H1 (cell line): ENCODE measurements at regions not wholly inside any gene's neighbourhood (a gene's known extent, or its start where the extent isn't known, plus 50 kb on each side); places are given as distances from the start of the nearest gene placed in this dataset.

Source experiments
- CTCF ChIA-PET: fragments of 300-600 bp; sonication (Branson Sonifier 250); formaldehyde crosslinking; loops from one replicate; lab custom pipeline; 2021; ENCODE audit not compliant: partially characterized antibody; lab: Charles Lee
- POLR2A ChIA-PET: fragments of 300-600 bp; sonication (Branson Sonifier 250); formaldehyde crosslinking; loops from one replicate; lab custom pipeline; 2021; ENCODE audit warnings: inconsistent platforms; ENCODE audit not compliant: partially characterized antibody; lab: Charles Lee
- DNase-seq, 2 experiments: peaks; one replicate each; pipeline versions ENCODE4 v3.0.0 to v3.0.0-alpha.2; 2010 to 2022; ENCODE audit warnings: low spot score in 2 of 2, low read depth in 1 of 2, mixed read lengths in 1 of 2
- FAIRE-seq: peaks from 2 replicates; lab custom pipeline; 2011; peaks lifted over from hg19 to GRCh38; lab: Jason Lieb, UNC
- H2AFZ ChIP-seq: 2 replicates; pipeline ENCODE4 v1.8.1; 2012; ENCODE audit warnings: low read length, inconsistent platforms
- H2AK5ac ChIP-seq: 2 replicates; pipeline ENCODE4 v1.6.1; 2013; ENCODE audit warnings: low read depth, low read length
- H2BK120ac ChIP-seq: replicated peaks from 2 replicates; pipeline ENCODE3; 2013; ENCODE audit warnings: low read depth, low read length, inconsistent platforms
- H2BK12ac ChIP-seq: 2 replicates; pipeline ENCODE4 v1.6.1; 2013; ENCODE audit warnings: low read depth, low read length
- H2BK15ac ChIP-seq: 2 replicates; pipeline ENCODE4 v1.6.1; 2013; ENCODE audit warnings: low read length
- H2BK20ac ChIP-seq: 2 replicates; pipeline ENCODE4 v1.6.1; 2013; ENCODE audit warnings: low read length
- H2BK5ac ChIP-seq: 2 replicates; pipeline ENCODE4 v1.6.1; 2013; ENCODE audit warnings: low read depth, low read length
- H3K14ac ChIP-seq: 2 replicates; pipeline ENCODE4 v1.6.1; 2013; ENCODE audit warnings: inconsistent platforms; ENCODE audit not compliant: insufficient read length
- H3K18ac ChIP-seq: 2 replicates; pipeline ENCODE4 v1.6.1; 2013; ENCODE audit warnings: low read length; ENCODE audit errors: extremely low read depth
- H3K23ac ChIP-seq: 2 replicates; pipeline ENCODE4 v1.6.1; 2013; ENCODE audit warnings: inconsistent platforms; ENCODE audit not compliant: insufficient read length
- H3K23me2 ChIP-seq: 2 replicates; pipeline ENCODE4 v1.6.1; 2013; ENCODE audit warnings: low read depth, low read length
- H3K27ac ChIP-seq: 2 replicates; pipeline ENCODE4 v1.6.1; 2011; ENCODE audit warnings: low read depth, low read length, inconsistent platforms
- H3K27me3 ChIP-seq, 4 experiments: replicated peaks in 1 of 4; 1 replicate in 1 of 4; 2 replicates in 3 of 4; pipeline versions ENCODE4 v1.6.1 to v1.8.1; 2011 to 2013; ENCODE audit warnings: low read length in 3 of 4, mild to moderate bottlenecking in 3 of 4, inconsistent platforms in 2 of 4, mixed read lengths in 2 of 4, moderate library complexity in 1 of 4; ENCODE audit not compliant: control insufficient read depth in 3 of 4, insufficient read depth in 3 of 4; ENCODE audit errors: extremely low read depth in 1 of 4
- H3K36me3 ChIP-seq, 4 experiments: 2 replicates each; pipeline versions ENCODE4 v1.6.1 to v1.8.1; 2011 to 2013; ENCODE audit warnings: mild to moderate bottlenecking in 4 of 4, low read length in 3 of 4, moderate library complexity in 2 of 4, control low read depth in 1 of 4, inconsistent platforms in 1 of 4; ENCODE audit not compliant: insufficient read depth in 4 of 4, control insufficient read depth in 2 of 4
- H3K4ac ChIP-seq: replicated peaks from 2 replicates; pipeline ENCODE3; 2013; ENCODE audit warnings: low read length, low read depth, mixed read lengths, inconsistent platforms; ENCODE audit not compliant: insufficient read length
- H3K4me1 ChIP-seq, 4 experiments: replicated peaks in 1 of 4; 1 replicate in 1 of 4; 2 replicates in 3 of 4; pipeline versions ENCODE4 v1.6.1 to v1.8.1; 2011 to 2013; ENCODE audit warnings: low read length in 3 of 4, inconsistent platforms in 2 of 4, mixed read lengths in 1 of 4; ENCODE audit not compliant: insufficient read depth in 4 of 4, control insufficient read depth in 3 of 4
- H3K4me2 ChIP-seq, 2 experiments: 2 replicates each; pipeline versions ENCODE4 v1.6.1 to v1.8.1; 2011 to 2013; ENCODE audit warnings: low read depth in 2 of 2, low read length in 2 of 2, control low read depth in 1 of 2, inconsistent platforms in 1 of 2, mild to moderate bottlenecking in 1 of 2; ENCODE audit not compliant: insufficient read depth in 1 of 2
- H3K4me3 ChIP-seq, 4 experiments: fragments of 200-600, 300-600 bp in 1 of 4; sonication (generic), shearing (Covaris generic), sonication (Bioruptor Twin) in 1 of 4; 2 replicates each; pipeline versions ENCODE4 v1.5.1 to v1.8.1; 2011 to 2016; ENCODE audit warnings: low read length in 4 of 4, low read depth in 3 of 4, control low read depth in 2 of 4, inconsistent platforms in 2 of 4, mild to moderate bottlenecking in 2 of 4, mixed read lengths in 1 of 4, moderate library complexity in 1 of 4; ENCODE audit not compliant: insufficient read depth in 2 of 4; ENCODE audit errors: extremely low read depth in 1 of 4
- H3K56ac ChIP-seq: replicated peaks from 2 replicates; pipeline ENCODE3; 2013; ENCODE audit warnings: low read depth, mild to moderate bottlenecking, mixed read lengths, low read length, inconsistent platforms; ENCODE audit not compliant: insufficient read length
- H3K79me1 ChIP-seq: 2 replicates; pipeline ENCODE4 v1.6.1; 2013; ENCODE audit warnings: low read depth, low read length, control low read depth
- H3K79me2 ChIP-seq, 2 experiments: 2 replicates each; pipeline versions ENCODE4 v1.6.1 to v1.8.1; 2012 to 2013; ENCODE audit warnings: low read length in 2 of 2, mild to moderate bottlenecking in 2 of 2, inconsistent platforms in 1 of 2; ENCODE audit not compliant: insufficient read depth in 2 of 2, control insufficient read depth in 1 of 2
- H3K9ac ChIP-seq, 4 experiments: replicated peaks in 1 of 4; 1 replicate in 1 of 4; 2 replicates in 3 of 4; pipeline versions ENCODE4 v1.6.1 to v1.8.1; 2011 to 2013; ENCODE audit warnings: low read depth in 3 of 4, low read length in 3 of 4, control low read depth in 2 of 4, mild to moderate bottlenecking in 2 of 4, moderate library complexity in 2 of 4, inconsistent platforms in 1 of 4; ENCODE audit errors: extremely low read depth in 1 of 4
- H3K9me3 ChIP-seq, 2 experiments: 2 replicates each; pipeline versions ENCODE4 v1.6.1 to v1.8.1; 2012 to 2013; ENCODE audit warnings: mild to moderate bottlenecking in 2 of 2, moderate library complexity in 2 of 2, control low read depth in 1 of 2, inconsistent platforms in 1 of 2, low read depth in 1 of 2, low read length in 1 of 2, mixed read lengths in 1 of 2; ENCODE audit not compliant: insufficient read depth in 2 of 2
- H4K20me1 ChIP-seq, 2 experiments: replicated peaks in 1 of 2; 2 replicates each; pipeline versions ENCODE3 to v1.8.1; 2011 to 2013; ENCODE audit warnings: inconsistent platforms in 2 of 2, low read length in 2 of 2, mild to moderate bottlenecking in 1 of 2; ENCODE audit not compliant: insufficient read depth in 2 of 2, control insufficient read depth in 1 of 2
- H4K5ac ChIP-seq: 2 replicates; pipeline ENCODE4 v1.6.1; 2013; ENCODE audit warnings: low read length, low read depth, mixed read lengths, inconsistent platforms; ENCODE audit not compliant: insufficient read length
- H4K8ac ChIP-seq: 2 replicates; pipeline ENCODE4 v1.8.0; 2013; ENCODE audit warnings: mild to moderate bottlenecking, moderate library complexity, low read length, inconsistent platforms; ENCODE audit not compliant: insufficient read depth; ENCODE audit errors: extremely low read depth
- H4K91ac ChIP-seq: replicated peaks from 2 replicates; pipeline ENCODE3; 2013; ENCODE audit warnings: low read length, mixed read lengths, inconsistent platforms; ENCODE audit not compliant: insufficient read length
- EP300 ChIP-seq, 2 experiments: IDR thresholded peaks; 1 replicate in 1 of 2; 2 replicates in 1 of 2; pipeline ENCODE4 v1.6.1; 2011 to 2012; ENCODE audit warnings: low read depth in 2 of 2, low read length in 2 of 2, mild to moderate bottlenecking in 2 of 2, borderline replicate concordance in 1 of 2, inconsistent platforms in 1 of 2, moderate library complexity in 1 of 2
- NRF1 ChIP-seq: IDR thresholded peaks from 2 replicates; pipeline ENCODE4 v1.6.1; 2011; ENCODE audit warnings: mild to moderate bottlenecking, low read depth, low read length, improper control_type of control experiment
- POLR2AphosphoS5 ChIP-seq: IDR thresholded peaks from 2 replicates; pipeline ENCODE4 v1.6.1; 2011; ENCODE audit warnings: low read depth, low read length
- RFX5 ChIP-seq: IDR thresholded peaks from 2 replicates; pipeline ENCODE4 v1.6.1; 2011; ENCODE audit warnings: low read depth, low read length, improper control_type of control experiment, borderline replicate concordance
- SP2 ChIP-seq: IDR thresholded peaks from 2 replicates; pipeline ENCODE4 v1.6.1; 2012; ENCODE audit warnings: mild to moderate bottlenecking, low read length, inconsistent platforms
- SUZ12 ChIP-seq: fragments of 200-600 bp; sonication (generic); IDR thresholded peaks from 2 replicates; pipeline ENCODE4 v1.6.1; 2012; ENCODE audit warnings: mild to moderate bottlenecking, inconsistent platforms, low read length, moderate library complexity, mixed read lengths
- TCF12 ChIP-seq: IDR thresholded peaks from 2 replicates; pipeline ENCODE4 v1.6.1; 2011; ENCODE audit warnings: low read depth, mild to moderate bottlenecking, low read length
- YY1 ChIP-seq: IDR thresholded peaks from 2 replicates; pipeline ENCODE4 v1.6.1; 2011; ENCODE audit warnings: low read depth, mild to moderate bottlenecking, low read length
- WGBS, 2 experiments: shearing (Covaris generic) in 1 of 2; methylation state at CpG; one replicate each; pipeline versions ENCODE4 v1.1.6 to v1.1.7; 2013 to 2015; ENCODE audit warnings: low lambda C conversion rate in 2 of 2, mixed read lengths in 2 of 2, inconsistent platforms in 1 of 2, low coverage in 1 of 2, missing lambda C conversion rate in 1 of 2; ENCODE audit not compliant: insufficient replicate concordance in 2 of 2, insufficient coverage in 1 of 2, insufficient read length in 1 of 2; ENCODE audit errors: extremely low coverage in 1 of 2, missing lambda C conversion rate in 1 of 2; 5-methylcytosine and 5-hydroxymethylcytosine counted together

GRCh38 chr10:131703941-131704340 is 196.9 kb upstream of the PPP2R2D start:
- Histone ChIP-seq H2BK5ac (no peak overlapping the region), H3K14ac (no peak overlapping the region), H3K79me1 (no peaks in the 10 kb centered on the region), H2AFZ (no peak overlapping the region), H4K91ac (no peak overlapping the region), H3K4me3 (no peak overlapping the region), H3K4ac (no peak overlapping the region), H4K8ac (no peak overlapping the region), H3K18ac (no peak overlapping the region), H3K36me3 (no peaks in the 10 kb centered on the region), H4K20me1 (no peaks in the 10 kb centered on the region), H3K27me3 (no peaks in the 10 kb centered on the region), H3K56ac (no peak overlapping the region), H2BK20ac (no peak overlapping the region), H2BK120ac (no peak overlapping the region), H4K5ac (no peak overlapping the region), H3K9ac (no peak overlapping the region), H2BK12ac (no peak overlapping the region), H3K27ac (no peak overlapping the region), H3K4me2 (no peak overlapping the region), H3K9me3 (peaks cover 7 to 8% of the 10 kb centered on the region in 2 experiments; a peak in 3 of 4 replicates), H2AK5ac (no peak overlapping the region), H3K23me2 (no peaks in the 10 kb centered on the region), H3K23ac (no peak overlapping the region), H3K4me1 (no peaks in the 10 kb centered on the region; a peak in 1 of 7 replicates), H2BK15ac (no peak overlapping the region), H3K79me2 (no peaks in the 10 kb centered on the region)
- WGBS, 2 experiments = 89% methylated on average over 8 of the region's 8 CpGs; no CpG with 5 or more reads in 1 of the 2 experiments
- FAIRE-seq = no peak
- POLR2A ChIA-PET = interaction anchor here (0.6 kb wide), 1 partner anchor 25 kb away, joined by 3 read pairs; no protein-coding TSS in a partner anchor
- no peak for DNase-seq
- CTCF ChIA-PET = no interaction called here
- TF ChIP-seq TCF12 (no peak), YY1 (no peak), EP300 (IDR thresholded peaks at IDR 0.05; ENCODE audit: borderline replicate concordance in 1 of 2, low read depth in 2 of 2, low read length in 2 of 2) (no peak), RFX5 (no peak), NRF1 (no peak), POLR2AphosphoS5 (no peak), SUZ12 (no peak), SP2 (no peak)
